ENCODE measurements at regions not wholly inside any gene's neighbourhood (a gene's known extent, or its start where the extent isn't known, plus 50 kb on each side); places are given as distances from the start of the nearest gene placed in this dataset.
"Not testable (repeated sequence)": the region's sequence is repeated elsewhere in the genome, so short reads cannot be mapped to it uniquely, and the experiment has no call there.

DNA sequence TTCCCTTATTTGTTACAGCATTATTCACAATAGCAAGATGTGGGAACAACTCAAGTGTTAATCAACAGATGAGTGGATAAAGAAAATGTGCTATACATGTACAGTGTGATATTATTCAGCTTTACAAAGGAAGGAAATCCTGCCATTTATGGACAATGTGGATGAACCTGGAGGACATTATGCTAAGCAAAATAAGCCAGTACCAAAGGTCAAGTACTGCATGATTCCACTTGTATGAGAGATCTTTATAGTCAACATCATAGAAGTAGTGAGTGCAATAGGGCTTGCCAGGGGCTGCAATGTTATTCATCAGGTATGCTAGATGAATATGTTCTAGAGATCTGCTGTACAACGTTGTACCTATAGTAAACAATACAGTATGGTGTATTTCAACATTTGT, 138.5 kb upstream of the AGR3 start:
- no peak for DNase-seq

DNA sequence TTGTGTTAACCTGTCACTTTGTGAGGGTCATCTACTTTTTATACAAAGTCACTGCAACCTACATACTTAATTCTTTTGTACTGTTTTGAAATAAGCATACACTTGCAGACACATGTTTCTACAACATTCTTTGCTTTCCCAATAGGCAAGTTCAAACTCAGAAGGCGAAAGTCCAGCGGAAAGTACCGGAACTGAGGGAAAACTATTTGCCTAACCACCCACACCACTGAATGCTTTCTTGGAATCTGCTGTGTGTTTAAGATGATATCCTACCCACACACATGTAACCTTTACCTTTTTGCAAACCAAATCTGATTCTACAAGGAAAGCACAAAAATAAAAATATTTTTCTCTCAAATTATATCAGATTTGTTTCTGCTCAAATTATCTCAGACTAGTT, 139.4 kb upstream of the AGR3 start:
- no peak for DNase-seq

DNA sequence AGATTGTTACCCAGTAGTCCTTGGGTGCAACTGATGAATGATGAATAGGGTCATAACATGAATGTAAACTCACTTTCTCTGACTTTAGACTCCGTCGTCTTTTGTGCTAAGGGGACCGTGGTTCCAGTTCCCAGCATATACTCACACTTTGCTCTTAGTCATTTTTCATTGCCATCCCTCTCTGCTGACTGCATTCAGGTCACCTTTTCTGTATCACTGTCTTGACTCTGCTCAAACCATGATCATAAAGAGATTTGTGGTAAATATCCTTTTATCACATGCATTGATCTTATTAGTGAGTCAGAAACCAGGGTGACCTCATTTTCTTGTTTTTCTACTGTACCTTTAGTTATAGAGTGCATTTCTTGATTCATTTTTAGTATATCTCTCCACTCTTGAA, 141.1 kb upstream of the AGR3 start:
- DNase-seq: no peak

DNA sequence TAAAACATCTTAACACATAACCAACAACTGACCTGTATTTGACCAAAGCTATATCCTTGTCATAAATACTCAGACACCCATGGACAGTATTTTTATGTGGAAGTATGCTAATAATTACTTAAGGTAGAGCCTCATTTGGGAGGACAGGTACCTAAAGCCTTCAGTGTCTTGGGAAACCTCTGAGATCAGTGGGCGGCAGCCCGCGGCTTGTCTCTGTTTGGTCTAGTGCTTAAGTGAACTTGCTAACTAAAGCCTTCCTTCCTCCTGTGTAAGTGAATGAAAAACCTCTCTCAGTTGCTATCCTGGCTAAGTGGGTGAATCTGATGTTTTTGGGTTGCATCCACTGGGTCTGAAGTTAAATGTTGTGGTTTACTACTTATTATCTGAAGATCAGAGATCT, 144.5 kb upstream of the AGR3 start:
- no peak for DNase-seq

DNA sequence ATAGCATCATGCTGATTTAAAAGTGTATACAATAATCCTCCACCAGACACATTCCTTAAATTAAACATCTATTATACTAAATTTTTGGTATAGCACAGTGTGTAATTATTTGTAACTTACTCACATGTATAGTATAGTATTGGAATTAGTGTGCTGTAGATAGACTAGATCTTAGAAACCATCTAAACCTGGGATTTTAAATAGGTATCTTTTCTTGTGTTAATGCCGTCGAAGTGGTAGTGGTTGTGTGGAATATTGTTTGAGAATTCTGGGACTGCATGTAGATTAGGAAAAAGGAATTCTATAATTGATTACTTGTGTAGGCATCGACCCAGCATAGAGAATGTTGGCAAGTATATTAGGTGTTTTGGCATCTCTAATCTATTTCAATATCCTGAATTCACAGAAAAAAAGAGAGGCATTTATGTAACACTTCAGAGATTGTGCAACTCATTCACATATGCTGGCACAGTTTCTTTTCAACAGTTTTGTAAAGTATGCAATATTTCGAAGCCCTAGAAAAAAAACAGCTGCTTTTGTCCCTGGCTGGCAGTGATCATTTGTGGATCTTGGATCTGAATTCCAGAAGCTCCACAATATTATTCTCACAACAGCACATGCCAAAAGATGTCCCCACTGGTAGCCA, 145.5 kb upstream of the AGR3 start:
- no peak for DNase-seq

DNA sequence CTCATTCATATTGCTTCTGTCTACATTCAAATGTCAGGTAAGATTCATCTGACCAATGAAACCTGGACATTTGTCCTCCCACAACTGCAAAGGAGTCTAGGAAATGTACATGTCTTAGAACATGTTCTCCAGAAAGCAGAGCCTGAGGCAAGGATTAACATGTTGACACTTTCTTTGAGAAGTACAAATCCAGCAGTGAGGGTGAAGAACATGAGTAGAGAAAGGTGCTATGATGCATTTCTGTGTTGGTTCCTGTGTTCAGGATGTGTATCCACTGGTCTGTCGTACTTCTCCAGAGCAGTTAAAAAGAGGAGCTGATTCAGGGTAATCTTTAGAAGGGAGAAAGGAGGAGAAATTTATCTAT, 146.0 kb upstream of the AGR3 start:
- no peak for DNase-seq

DNA sequence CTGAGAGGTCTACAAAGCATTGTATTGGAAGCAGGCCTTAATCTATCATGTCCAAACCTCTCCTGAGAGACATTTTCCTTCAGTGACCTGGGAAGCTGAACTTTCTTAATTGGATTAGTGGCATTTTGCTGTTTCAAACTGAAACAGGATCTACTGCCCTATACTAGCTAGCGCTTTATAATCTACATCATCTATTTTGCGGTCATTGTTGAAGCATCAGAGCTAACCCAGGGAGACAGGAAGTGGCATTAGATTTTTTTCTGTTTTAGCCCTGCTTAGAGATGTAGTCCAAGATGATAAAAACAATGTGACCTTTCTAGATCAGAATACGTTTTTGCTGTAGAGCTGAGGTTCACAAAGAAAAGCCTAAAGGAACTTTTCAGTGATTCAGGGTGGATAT, 147.4 kb upstream of the AGR3 start:
- DNase-seq: no peak

DNA sequence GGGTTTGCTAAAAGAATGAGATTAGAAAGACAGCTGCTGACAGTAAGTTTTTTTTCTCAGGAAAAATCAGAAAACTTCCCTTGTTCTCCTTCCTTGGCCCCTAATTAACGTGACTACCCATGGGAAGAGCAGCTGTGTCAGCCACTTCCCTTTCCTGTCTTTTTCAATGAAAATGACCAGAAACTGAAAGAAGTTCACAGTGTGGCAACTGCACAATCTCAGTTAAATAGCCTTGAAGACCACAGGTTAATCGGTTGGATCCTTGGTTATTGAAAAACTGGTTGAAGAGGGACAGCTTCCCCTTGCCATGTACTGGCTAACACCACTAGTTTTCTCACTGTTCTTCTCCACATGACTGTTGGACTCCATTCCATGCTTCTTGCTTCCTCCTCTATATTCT, 148.8 kb upstream of the AGR3 start:
- DNase-seq: no peak

DNA sequence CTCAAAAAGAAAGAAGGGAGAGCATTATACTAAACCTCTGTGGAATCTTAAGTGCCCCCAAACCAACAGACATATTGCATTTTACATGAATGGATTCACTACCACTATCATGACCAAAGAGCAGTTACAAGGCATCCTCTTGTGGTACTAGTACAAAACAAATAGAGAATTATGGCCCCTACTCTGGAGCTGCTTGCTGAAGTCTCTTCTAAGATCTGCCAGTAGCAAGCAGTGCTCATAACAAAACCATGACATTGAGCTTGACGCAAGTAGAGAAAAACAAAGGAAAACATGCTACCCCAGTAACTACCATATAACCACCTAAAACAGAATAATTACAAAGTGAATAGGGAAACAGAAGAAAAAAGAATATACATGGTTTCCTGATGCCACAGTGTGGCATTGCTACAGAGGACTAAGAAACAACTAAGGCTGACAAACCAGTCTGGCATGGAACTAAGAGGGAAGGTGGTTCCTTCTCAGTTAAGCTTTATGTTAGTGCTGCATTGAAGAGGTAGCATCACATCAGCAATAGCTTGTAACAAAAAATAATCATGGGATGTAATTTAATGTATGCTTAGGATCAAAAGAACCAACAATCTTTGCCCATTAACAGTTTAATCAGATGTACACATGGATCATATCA, 150.2 kb upstream of the AGR3 start:
- no peak for DNase-seq

DNA sequence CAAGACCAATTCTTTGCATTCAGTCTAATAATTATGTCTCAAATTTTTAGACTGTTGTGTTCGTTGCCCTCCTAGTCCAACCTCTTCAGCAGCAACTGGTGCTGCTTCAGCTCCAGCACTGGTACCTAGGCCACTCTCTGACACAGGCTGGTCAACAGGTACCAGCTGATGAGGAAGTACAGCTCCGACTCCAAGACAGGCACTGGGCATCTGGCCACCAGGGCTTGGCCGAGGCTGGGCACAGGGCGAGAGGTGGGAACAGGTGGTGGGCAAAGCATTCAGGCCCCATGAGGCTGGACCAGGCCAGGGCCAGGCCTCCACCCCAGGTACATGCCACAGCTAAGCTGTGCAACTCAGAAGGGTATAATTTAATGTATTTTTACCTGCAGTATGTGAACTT, 151.5 kb upstream of the AGR3 start:
- DNase-seq: no peak

DNA sequence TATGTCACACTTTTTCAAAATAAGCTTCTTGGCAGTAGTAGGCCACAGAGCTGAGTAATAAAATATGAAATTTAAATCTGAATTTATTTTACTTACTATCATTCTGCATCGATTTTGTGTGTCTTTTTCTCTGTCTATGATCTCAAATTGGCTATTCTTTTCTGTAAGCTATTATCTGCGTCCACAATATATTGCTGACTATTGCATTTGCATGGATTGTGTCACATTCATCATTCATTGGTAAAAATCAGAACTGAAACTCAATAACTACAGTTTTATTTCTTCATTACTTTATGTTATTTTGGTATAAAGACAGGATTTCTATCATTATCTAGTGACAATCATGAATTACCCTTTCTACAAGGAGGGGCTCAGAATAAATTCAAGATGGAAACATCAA, 154.8 kb upstream of the AGR3 start:
- DNase-seq: no peak

DNA sequence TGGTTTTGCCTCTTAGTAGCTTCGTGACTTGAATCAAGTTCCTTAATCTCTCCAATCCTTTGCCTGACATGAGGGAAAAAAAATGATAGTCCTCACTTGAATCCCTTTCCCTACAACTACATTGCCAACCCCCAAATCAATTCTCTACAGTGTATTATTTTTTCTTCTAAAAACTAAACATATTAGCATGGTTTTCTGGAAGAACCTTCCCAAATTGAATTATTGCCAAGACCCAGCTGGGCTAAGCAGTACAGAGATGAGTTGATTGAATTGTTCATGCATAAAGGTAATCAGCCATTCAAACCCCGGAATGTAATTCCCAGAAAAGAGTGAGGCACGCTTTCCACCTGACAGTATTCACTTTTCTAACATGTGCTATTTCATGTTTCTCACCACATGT, 155.6 kb upstream of the AGR3 start:
- DNase-seq: no peak

DNA sequence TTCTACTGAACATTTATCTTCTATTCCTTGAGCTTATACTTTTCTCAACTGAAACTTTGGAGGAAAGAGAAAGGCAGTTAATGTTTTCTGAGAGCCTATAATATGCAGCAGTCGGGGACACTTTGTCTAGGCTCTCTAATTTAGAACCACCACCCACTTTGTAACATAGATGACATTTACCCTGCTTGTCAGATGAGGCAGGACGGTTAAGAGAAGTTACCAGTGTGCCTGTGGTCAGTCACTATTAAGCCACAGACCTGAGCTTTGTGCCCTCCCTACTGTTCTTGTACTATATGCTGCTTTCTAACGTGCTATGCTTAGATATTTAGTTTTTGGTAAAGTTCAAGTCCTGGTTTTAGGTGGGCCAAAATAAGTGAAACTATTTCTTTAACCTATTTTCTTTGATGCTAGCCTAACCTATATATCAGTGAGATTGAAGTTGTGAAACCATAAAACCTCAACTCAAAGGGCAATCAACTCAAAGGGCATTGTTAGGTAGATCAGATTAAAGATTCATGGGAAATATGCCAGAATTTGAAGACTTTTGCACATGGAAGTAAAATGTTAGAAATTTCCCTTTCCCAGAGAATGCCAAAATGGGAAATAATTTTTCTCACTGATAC, 156.5 kb upstream of the AGR3 start:
- no peak for DNase-seq

DNA sequence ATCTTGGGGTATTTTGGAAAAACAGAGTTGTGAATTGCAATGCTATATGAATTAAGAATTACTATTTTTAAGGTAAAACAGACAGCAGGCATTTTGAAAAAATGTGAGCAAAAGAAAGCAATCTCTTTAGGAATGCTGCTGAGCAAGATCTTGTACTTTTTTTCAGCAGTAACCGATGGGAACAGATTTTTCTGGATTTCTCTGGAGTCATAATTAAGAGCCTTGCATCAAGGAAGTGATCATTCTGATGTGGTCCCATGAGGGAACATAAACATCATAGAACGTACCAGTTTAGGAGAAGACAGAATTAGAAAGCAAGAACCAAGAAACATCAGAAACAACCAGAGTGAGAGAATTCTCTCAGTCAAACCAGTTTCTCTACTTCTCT, 157.0 kb upstream of the AGR3 start:
- DNase-seq: no peak

DNA sequence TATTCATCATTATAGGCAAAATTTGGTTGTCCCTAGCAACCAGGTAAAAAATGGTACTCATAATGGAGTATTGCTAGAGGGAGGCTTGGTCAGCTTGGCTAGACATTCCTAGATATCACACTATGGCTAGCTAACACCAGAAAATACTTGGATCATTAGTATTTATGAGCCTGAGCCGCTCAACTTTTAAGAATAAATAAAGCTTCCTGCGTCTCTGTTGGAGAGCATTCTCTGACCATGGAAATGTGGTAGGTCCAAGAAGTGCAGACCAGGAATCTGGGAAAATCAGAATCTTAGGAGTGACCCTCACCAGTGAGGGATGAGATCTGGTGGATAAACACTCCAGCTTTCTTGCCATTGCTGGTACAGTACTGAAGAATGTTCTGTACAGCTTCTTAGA, 157.6 kb upstream of the AGR3 start:
- no peak for DNase-seq

DNA sequence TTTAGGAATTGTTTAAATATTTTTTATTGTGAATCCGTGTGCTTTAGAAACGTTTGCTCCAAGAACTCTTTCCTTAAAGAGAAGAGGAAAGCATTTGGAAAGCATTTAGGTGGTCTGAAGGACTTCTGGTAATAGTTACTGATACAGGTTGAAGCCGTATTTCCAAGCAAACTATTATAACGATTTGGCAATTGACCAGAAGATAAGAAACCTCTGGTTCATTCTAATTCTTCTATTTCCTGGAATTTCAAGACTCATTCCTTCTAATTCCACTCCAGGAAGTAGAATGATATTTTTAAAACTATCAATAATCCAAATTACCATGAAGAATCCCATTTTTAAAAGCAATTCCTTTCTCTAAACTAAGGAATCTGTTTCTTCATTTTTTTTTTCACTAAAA, 158.9 kb upstream of the AGR3 start:
- no peak for DNase-seq

DNA sequence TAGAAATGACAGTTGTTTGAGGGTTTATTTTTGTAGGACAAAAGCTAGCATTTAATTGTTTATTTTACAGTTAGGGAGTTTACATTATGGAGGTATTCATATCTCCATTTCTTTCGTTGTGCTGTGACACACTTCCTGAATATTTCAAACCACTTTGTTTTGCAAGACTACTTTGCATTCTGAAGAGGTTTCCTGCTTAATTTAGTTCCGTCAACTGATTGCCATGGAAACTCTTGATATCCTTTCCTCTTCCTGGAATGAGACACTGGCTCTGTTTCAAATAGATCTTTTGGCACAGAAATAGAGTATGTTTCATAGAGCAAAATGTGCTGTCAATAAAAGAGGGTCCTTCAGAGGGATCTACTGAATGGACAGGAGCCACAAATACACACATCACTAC, 159.5 kb upstream of the AGR3 start:
- DNase-seq: peak; percentile 57

DNA sequence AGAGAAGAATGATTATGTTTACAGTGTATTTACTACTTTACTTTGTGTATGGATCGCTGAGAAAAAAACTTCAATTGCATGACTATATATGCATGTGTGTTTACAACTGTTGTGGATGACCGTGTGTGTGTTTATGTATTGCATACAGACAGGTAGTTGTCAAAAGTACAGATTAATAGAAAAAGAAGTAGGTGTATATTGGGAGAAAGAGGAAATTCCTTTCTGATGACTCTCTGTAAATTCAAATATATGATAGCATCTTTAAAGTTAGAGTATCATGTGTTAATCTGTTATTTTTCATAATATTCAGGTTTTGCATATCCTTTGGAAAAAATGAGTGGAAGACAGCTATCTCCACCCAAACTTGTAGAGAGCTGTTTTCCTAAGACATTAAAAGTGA, 160.4 kb upstream of the AGR3 start:
- no peak for DNase-seq

DNA sequence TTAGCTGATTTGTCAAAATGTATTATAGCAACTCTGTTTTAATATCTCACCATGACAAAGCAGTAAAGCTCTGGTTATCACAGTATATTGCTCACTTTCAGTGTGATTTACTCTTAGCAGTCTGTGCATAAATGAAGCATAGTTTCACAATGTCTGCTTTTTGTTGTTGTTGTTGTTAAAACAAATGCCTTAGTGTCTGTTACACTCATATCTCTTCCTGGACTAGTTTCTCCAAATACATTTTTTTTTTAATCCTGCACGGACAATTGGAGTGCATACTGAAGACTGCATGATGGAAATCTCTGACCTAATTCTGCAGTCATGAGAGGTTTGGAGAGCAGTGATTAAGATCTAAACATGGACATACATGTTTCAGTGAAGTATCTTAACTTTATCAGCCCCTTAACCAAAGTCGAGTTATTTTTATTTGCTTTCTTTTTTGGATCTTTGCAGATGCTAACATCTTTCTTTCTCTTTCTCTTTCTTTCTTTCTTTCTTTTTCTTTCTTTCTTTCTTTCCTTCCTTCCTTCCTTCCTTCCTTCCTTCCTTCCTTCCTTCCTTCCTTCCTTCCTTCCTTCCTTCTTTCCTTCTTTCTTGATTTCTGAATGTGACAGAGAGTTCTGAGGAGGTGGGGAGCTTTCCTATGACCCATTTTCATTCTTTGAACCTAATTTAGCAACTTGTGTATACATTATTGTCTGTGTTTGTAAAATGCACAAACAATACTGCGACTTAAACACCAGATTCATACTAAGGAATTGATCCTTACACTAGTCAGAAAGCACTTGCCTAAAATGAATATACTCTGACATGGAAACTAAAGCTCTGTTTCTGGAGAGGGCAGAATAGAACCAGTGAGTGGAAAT, 161.5 kb upstream of the AGR3 start:
- no peak for DNase-seq

DNA sequence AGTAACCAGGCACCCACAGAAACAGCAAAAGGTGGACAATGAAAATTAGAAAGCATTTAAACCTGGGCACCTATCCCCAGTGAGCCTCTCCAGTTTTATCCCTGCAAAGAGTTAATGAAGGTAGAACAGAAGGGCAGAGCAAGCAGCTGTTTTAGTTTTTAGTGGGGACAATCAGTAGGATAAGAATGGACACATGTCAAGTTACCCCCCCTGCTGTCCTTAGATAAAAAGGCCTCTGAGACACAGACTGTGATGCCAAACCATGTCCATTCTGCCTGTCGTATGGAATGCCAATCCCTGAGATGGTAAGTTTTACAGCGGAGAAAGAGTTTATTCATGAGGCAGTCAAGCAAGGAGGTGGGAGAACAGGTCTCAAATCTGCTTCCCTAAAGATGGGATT, 162.6 kb upstream of the AGR3 start:
- DNase-seq: no peak

DNA sequence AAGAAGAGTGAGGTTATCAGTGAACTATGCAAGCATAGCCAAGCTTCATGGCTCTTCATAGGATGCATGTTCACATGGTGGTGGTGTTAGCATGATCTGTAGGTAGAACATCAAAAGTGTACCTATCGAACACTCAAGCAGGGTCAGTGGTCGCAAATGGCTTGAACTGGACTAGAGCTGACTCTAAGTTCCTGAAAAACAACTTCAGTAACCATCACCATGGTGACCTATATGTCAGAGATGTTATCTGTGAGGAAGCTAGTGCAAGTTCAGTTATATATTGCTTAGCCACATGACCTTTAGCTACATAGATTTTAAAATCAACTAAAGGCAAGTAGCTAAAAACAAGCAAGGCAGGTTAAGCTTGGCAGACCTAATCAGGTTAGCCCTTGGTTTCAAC, 163.1 kb upstream of the AGR3 start:
- no peak for DNase-seq

DNA sequence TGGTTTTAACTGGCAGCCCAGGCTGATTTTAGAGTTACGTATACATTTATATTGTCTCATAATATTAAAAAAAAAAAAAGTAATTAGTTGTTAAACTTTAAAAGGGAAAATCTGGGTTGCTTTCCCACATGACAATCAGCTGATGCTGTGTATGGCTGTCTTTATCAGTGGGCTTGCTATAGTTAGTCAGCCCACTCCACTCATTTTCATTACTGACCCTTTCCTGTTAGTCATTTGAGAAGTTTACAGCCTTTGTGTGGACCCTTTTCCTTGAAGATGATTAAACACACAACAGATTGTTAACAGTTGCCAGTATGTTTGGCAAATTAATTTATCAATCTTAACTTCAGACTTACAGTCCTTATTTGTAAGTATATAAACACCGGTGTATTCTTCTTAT, 164.5 kb upstream of the AGR3 start:
- DNase-seq: no peak

DNA sequence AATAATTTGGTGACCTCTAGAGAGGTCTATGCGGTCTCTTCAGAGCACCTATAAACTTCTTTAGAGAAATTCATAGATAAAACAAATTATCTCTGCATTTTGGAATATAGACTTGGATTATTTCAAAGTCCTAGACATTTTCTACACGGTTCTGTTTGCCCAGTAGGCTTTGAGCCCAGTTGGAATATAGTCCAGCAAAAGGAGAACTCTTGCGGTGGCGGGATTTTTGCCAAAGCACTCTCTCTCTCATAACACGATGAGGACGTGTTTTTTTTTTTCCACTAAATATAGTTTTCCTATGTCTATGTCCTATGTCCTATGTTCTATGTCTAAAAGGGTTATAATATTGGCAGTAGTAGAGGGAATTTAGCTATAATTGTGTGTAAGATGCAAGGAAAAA, 164.9 kb upstream of the AGR3 start:
- DNase-seq: no peak

DNA sequence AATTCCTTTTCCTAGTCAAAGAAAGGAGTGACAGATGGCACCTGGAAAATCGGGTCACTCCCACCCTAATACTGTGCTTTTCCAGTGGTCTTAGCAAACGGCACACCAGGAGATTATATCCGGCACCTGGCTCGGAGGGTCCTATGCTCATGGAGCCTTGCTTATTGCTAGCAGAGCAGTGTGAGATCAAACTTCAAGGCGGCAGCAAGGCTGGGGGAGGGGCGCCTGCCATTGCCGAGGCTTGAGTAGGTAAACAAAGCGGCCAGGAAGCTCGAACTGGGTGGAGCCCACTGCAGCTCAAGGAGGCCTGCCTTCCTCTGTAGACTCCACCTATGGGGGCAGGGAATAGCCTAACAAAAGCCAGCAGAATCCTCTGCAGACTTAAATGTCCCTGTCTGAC, 171.4 kb upstream of the AGR3 start:
- DNase-seq: not testable (repeated sequence)

Data from NCI-H1436 (cell line).